HEK293 (cell line): ENCODE measurements at regions not wholly inside any gene's neighbourhood (a gene's known extent, or its start where the extent isn't known, plus 50 kb on each side); places are given as distances from the start of the nearest gene placed in this dataset.

Experiments
- GLI4 ChIP-seq: fragments of 450-650 bp; formaldehyde crosslinking; IDR thresholded peaks from 2 replicates; pipeline ENCODE4 v1.5.1; 2016; ENCODE audit warnings: missing biosample characterization, missing genetic modification characterization
- HOXD13 ChIP-seq: sonication (generic); formaldehyde crosslinking; IDR thresholded peaks from 2 replicates; pipeline ENCODE4 v1.8.0; 2022; ENCODE audit warnings: missing genetic modification reagents, borderline replicate concordance
- TRIM28 ChIP-seq: IDR thresholded peaks from 2 replicates; pipeline ENCODE4 v1.6.1; 2011; ENCODE audit warnings: low read length, control low read depth, borderline replicate concordance
- ZNF677 ChIP-seq: fragments of 450-650 bp; IDR thresholded peaks from 2 replicates; pipeline ENCODE4 v1.5.0; 2018; ENCODE audit warnings: missing biosample characterization, mild to moderate bottlenecking, missing genetic modification characterization, moderate library complexity
- ZNF76 ChIP-seq: fragments of 450-650 bp; formaldehyde crosslinking; IDR thresholded peaks from 2 replicates; pipeline ENCODE4; 2016; ENCODE audit warnings: low read depth, missing biosample characterization, missing genetic modification characterization, borderline replicate concordance
- TF ChIP-seq, protein P1 (sequence below): fragments of 450-650 bp; formaldehyde crosslinking; IDR thresholded peaks from 2 replicates; pipeline ENCODE4 v1.5.1; 2016; ENCODE audit warnings: missing biosample characterization, missing genetic modification characterization
- TF ChIP-seq, protein P2 (sequence below): fragments of 450-650 bp; formaldehyde crosslinking; IDR thresholded peaks from 2 replicates; pipeline ENCODE4 v1.5.1; 2016; ENCODE audit warnings: missing biosample characterization, missing genetic modification characterization, borderline replicate concordance
- TF ChIP-seq, protein P3 (sequence below): fragments of 450-650 bp; formaldehyde crosslinking; IDR thresholded peaks from 2 replicates; pipeline ENCODE4 v1.5.1; 2016; ENCODE audit warnings: missing biosample characterization, missing genetic modification characterization
- TF ChIP-seq, protein P4 (sequence below): fragments of 450-650 bp; formaldehyde crosslinking; IDR thresholded peaks from 2 replicates; pipeline ENCODE4 v1.5.1; 2016; ENCODE audit warnings: missing biosample characterization, missing genetic modification characterization, low read depth

DNA sequence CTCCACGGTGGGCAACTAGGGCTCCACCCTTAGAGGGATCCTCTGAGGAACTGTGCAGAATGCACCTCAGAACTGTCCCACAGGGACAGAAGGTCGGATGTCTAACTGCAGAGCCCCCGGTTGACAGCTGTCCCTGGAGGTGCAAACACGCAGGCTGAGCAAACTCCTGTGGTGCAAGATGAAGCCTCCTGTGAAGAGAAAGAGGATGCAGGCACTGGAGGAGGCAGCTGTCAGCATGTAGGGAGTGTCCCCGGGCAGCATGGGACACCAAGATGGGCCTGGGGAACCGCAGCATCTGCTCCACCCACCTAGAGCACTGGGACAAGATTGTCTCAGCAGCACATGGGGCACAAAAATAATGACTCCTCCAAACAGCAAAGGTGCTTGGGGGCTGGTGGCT lies 258.9 kb downstream of the ABHD5 start:
- TF ChIP-seq TRIM28 (no peak), ZNF677 (tag by site-specific recombination) (no peak), GLI4 (no peak), ZNF76 (tag by site-specific recombination) (no peak), HOXD13 (CRISPR knock-in tag) (no peak)
- TF ChIP-seq, protein P1, sequence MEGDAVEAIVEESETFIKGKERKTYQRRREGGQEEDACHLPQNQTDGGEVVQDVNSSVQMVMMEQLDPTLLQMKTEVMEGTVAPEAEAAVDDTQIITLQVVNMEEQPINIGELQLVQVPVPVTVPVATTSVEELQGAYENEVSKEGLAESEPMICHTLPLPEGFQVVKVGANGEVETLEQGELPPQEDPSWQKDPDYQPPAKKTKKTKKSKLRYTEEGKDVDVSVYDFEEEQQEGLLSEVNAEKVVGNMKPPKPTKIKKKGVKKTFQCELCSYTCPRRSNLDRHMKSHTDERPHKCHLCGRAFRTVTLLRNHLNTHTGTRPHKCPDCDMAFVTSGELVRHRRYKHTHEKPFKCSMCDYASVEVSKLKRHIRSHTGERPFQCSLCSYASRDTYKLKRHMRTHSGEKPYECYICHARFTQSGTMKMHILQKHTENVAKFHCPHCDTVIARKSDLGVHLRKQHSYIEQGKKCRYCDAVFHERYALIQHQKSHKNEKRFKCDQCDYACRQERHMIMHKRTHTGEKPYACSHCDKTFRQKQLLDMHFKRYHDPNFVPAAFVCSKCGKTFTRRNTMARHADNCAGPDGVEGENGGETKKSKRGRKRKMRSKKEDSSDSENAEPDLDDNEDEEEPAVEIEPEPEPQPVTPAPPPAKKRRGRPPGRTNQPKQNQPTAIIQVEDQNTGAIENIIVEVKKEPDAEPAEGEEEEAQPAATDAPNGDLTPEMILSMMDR (tag by site-specific recombination): no peak
- TF ChIP-seq, protein P2, sequence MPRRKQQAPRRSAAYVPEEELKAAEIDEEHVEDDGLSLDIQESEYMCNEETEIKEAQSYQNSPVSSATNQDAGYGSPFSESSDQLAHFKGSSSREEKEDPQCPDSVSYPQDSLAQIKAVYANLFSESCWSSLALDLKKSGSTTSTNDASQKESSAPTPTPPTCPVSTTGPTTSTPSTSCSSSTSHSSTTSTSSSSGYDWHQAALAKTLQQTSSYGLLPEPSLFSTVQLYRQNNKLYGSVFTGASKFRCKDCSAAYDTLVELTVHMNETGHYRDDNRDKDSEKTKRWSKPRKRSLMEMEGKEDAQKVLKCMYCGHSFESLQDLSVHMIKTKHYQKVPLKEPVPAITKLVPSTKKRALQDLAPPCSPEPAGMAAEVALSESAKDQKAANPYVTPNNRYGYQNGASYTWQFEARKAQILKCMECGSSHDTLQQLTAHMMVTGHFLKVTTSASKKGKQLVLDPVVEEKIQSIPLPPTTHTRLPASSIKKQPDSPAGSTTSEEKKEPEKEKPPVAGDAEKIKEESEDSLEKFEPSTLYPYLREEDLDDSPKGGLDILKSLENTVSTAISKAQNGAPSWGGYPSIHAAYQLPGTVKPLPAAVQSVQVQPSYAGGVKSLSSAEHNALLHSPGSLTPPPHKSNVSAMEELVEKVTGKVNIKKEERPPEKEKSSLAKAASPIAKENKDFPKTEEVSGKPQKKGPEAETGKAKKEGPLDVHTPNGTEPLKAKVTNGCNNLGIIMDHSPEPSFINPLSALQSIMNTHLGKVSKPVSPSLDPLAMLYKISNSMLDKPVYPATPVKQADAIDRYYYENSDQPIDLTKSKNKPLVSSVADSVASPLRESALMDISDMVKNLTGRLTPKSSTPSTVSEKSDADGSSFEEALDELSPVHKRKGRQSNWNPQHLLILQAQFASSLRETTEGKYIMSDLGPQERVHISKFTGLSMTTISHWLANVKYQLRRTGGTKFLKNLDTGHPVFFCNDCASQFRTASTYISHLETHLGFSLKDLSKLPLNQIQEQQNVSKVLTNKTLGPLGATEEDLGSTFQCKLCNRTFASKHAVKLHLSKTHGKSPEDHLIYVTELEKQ (tag by site-specific recombination): no peak
- TF ChIP-seq, protein P3, sequence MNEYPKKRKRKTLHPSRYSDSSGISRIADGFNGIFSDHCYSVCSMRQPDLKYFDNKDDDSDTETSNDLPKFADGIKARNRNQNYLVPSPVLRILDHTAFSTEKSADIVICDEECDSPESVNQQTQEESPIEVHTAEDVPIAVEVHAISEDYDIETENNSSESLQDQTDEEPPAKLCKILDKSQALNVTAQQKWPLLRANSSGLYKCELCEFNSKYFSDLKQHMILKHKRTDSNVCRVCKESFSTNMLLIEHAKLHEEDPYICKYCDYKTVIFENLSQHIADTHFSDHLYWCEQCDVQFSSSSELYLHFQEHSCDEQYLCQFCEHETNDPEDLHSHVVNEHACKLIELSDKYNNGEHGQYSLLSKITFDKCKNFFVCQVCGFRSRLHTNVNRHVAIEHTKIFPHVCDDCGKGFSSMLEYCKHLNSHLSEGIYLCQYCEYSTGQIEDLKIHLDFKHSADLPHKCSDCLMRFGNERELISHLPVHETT (tag by site-specific recombination): no peak
- TF ChIP-seq, protein P4, sequence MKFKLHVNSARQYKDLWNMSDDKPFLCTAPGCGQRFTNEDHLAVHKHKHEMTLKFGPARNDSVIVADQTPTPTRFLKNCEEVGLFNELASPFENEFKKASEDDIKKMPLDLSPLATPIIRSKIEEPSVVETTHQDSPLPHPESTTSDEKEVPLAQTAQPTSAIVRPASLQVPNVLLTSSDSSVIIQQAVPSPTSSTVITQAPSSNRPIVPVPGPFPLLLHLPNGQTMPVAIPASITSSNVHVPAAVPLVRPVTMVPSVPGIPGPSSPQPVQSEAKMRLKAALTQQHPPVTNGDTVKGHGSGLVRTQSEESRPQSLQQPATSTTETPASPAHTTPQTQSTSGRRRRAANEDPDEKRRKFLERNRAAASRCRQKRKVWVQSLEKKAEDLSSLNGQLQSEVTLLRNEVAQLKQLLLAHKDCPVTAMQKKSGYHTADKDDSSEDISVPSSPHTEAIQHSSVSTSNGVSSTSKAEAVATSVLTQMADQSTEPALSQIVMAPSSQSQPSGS (tag by site-specific recombination): no peak
